A549 (cell line): ENCODE measurements at regions not wholly inside any gene's neighbourhood (a gene's known extent, or its start where the extent isn't known, plus 50 kb on each side); places are given as distances from the start of the nearest gene placed in this dataset.

ENCODE experiments used
- ATAC-seq, 2 experiments: fragments of 200-7000 bp in 1 of 2; fragments of >200 bp in 1 of 2; cut with Nextera tagmentation in 1 of 2; cut with Tn5 transposase in 1 of 2; 3 replicates each; pipeline versions ENCODE4 v1.8.0 to v1.9.1; 2018 to 2020; ENCODE audit warnings: mild to moderate bottlenecking in 1 of 2, moderate library complexity in 1 of 2
- CTCF ChIA-PET: fragments of 300-600 bp; sonication (Branson Sonifier 250); formaldehyde crosslinking; extraction: SDS; loops from one replicate; lab custom pipeline; 2021; ENCODE audit warnings: antibody characterized with exemption, inconsistent platforms; lab: Yijun Ruan, JAX
- POLR2A ChIA-PET: fragments of 350-600 bp; formaldehyde crosslinking; extraction: SDS; loops from one replicate; lab custom pipeline; 2021; ENCODE audit warnings: antibody characterized with exemption, inconsistent platforms; lab: Yijun Ruan, JAX
- DNase-seq, 2 experiments: peaks; one replicate each; pipeline versions ENCODE4 v3.0.0 to v3.0.0-alpha.2; 2011 to 2016; ENCODE audit warnings: low read depth in 1 of 2, low spot score in 1 of 2
- FAIRE-seq: peaks from 2 replicates; lab custom pipeline; 2011; peaks lifted over from hg19 to GRCh38; lab: Jason Lieb, UNC
- H3K27ac ChIP-seq, 2 experiments: fragments of >200 bp; sonication (Bioruptor Twin); formaldehyde crosslinking; 3 replicates each; pipeline ENCODE4 v1.5.1; 2016 to 2017
- H3K4me1 ChIP-seq: fragments of >200 bp; sonication (Bioruptor Twin); formaldehyde crosslinking; 3 replicates; pipeline ENCODE4 v1.6.1; 2016
- H3K4me2 ChIP-seq: fragments of >200 bp; sonication (Bioruptor Twin); formaldehyde crosslinking; 3 replicates; pipeline ENCODE4 v1.6.1; 2016
- H3K4me3 ChIP-seq: fragments of >200 bp; sonication (Bioruptor Twin); formaldehyde crosslinking; 3 replicates; pipeline ENCODE4 v1.5.1; 2016
- H3K9me3 ChIP-seq: fragments of >200 bp; sonication (Bioruptor Twin); formaldehyde crosslinking; 3 replicates; pipeline ENCODE4 v1.6.1; 2016
- CBX8 ChIP-seq: fragments of 200-600 bp; sonication (generic); IDR thresholded peaks from 2 replicates; pipeline ENCODE4 v1.6.1; 2016
- CHD4 ChIP-seq: fragments of 200-600 bp; sonication (generic); IDR thresholded peaks from 2 replicates; pipeline ENCODE4 v1.6.1; 2016; ENCODE audit warnings: antibody characterized with exemption, mild to moderate bottlenecking, borderline replicate concordance
- EHF ChIP-seq: fragments of 250-450 bp; sonication (Bioruptor Pico); IDR thresholded peaks from 2 replicates; pipeline ENCODE4 v1.5.0; 2020; ENCODE audit warnings: mild to moderate bottlenecking
- EHMT2 ChIP-seq: fragments of 200-600 bp; sonication (generic); IDR thresholded peaks from 2 replicates; pipeline ENCODE4 v1.6.1; 2016; ENCODE audit warnings: antibody characterized with exemption, low read depth, mild to moderate bottlenecking, moderate library complexity
- EP300 ChIP-seq, 2 experiments: fragments of >200 bp; sonication (Bioruptor Twin); formaldehyde crosslinking; IDR thresholded peaks; 2 replicates in 1 of 2; 3 replicates in 1 of 2; pipeline ENCODE4 v1.6.1; 2016 to 2017
- FOSL2 ChIP-seq, 2 experiments: fragments of 450-650 bp in 1 of 2; fragments of >200 bp in 1 of 2; sonication (Bioruptor Twin) in 1 of 2; formaldehyde crosslinking; IDR thresholded peaks; 2 replicates each; pipeline versions ENCODE4 v1.5.0 to v1.6.1; 2016 to 2020; ENCODE audit warnings: mild to moderate bottlenecking in 1 of 2, moderate library complexity in 1 of 2
- GATA3 ChIP-seq: IDR thresholded peaks from 2 replicates; pipeline ENCODE4 v1.6.1; 2012; ENCODE audit warnings: borderline replicate concordance
- HDAC2 ChIP-seq: fragments of 200-600 bp; sonication (generic); IDR thresholded peaks from 2 replicates; pipeline ENCODE4 v1.6.1; 2016
- HEYL ChIP-seq: fragments of 250-450 bp; sonication (Bioruptor Pico); IDR thresholded peaks from 2 replicates; pipeline ENCODE4 v1.8.0; 2021; ENCODE audit warnings: mild to moderate bottlenecking, moderate library complexity
- JUN ChIP-seq, 2 experiments: fragments of >200 bp; sonication (Bioruptor Twin); formaldehyde crosslinking; IDR thresholded peaks; 2 replicates in 1 of 2; 3 replicates in 1 of 2; pipeline ENCODE4 v1.6.1; 2016 to 2017
- MAZ ChIP-seq: fragments of 150-350 bp; IDR thresholded peaks from 2 replicates; pipeline ENCODE4 v1.6.1; 2014; ENCODE audit warnings: antibody characterized with exemption, low read depth, low read length, borderline replicate concordance
- NR3C1 ChIP-seq: fragments of >200 bp; sonication (Bioruptor Twin); formaldehyde crosslinking; IDR thresholded peaks from 3 replicates; pipeline ENCODE4 v1.6.1; 2017
- PHF8 ChIP-seq: fragments of 200-600 bp; sonication (generic); IDR thresholded peaks from 2 replicates; pipeline ENCODE4 v1.6.1; 2016; ENCODE audit warnings: low read depth, mild to moderate bottlenecking, antibody characterized with exemption, moderate library complexity, borderline replicate concordance
- RAD21 ChIP-seq, 2 experiments: fragments of >200 bp in 1 of 2; sonication (Bioruptor Twin) in 1 of 2; formaldehyde crosslinking in 1 of 2; IDR thresholded peaks in 1 of 2; conservative IDR thresholded peaks in 1 of 2; 2 replicates in 1 of 2; 3 replicates in 1 of 2; pipeline ENCODE4 v1.6.1; 2012 to 2018; ENCODE audit warnings: inconsistent platforms in 1 of 2
- ZFP36 ChIP-seq: fragments of 450-650 bp; IDR thresholded peaks from 2 replicates; pipeline ENCODE4 v1.6.1; 2014; ENCODE audit warnings: borderline replicate concordance; ENCODE audit not compliant: partially characterized antibody
- ZNF302 ChIP-seq: fragments of 250-450 bp; sonication (Bioruptor Pico); IDR thresholded peaks from 2 replicates; pipeline ENCODE4 v1.9.0; 2021; ENCODE audit warnings: inconsistent platforms, mild to moderate bottlenecking, moderate library complexity
- ZSCAN20 ChIP-seq: fragments of 250-450 bp; sonication (Bioruptor Pico); IDR thresholded peaks from 2 replicates; pipeline ENCODE4 v1.8.0; 2022; ENCODE audit warnings: mild to moderate bottlenecking, moderate library complexity
- WGBS: methylation state at CpG from one replicate; pipeline ENCODE4 v1.1.6; 2017; ENCODE audit errors: missing lambda C conversion rate; 5-methylcytosine and 5-hydroxymethylcytosine counted together
- TF ChIP-seq, protein P1 (sequence below): fragments of >200 bp; sonication (Bioruptor Twin); formaldehyde crosslinking; IDR thresholded peaks from 3 replicates; pipeline ENCODE4 v1.5.1; 2016
- TF ChIP-seq, protein P2 (sequence below): IDR thresholded peaks from 2 replicates; pipeline ENCODE4 v1.6.1; 2012
- TF ChIP-seq, protein P3 (sequence below): fragments of 250-450 bp; sonication (Bioruptor Pico); IDR thresholded peaks from 2 replicates; pipeline ENCODE4 v1.5.0; 2021; ENCODE audit warnings: mild to moderate bottlenecking, moderate library complexity, borderline replicate concordance

DNA sequence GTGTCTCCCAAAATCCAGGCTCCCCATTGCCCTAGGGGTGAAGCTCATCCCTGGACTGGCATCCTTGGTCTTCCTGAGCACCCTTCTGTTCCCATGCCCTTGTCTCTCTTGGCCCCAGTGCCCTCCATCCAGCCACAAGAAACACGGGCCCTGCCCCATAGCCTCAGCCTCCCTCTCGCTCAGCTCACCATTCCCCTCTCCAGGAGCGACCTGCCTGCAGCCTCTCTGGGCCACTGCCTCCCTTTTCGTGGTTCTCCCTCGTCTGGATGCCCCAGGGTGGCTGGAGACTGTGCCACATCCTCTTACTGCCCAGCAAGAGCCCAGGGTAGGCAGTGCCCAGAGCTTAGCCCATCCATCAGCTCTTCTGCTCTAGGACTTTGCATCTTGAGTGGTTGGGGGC, 532.1 kb downstream of the TBC1D22A start:
- Histone ChIP-seq H3K4me2 (no peak overlapping the region), H3K4me3 (no peak overlapping the region), H3K4me1 (peaks cover 3% of the 10 kb centered on the region; the same call in 1 of the 3 replicates), H3K9me3 (no peaks in the 10 kb centered on the region), H3K27ac (peak overlapping the region in 1 of 2 experiments; percentile 26; a peak in 1 of 6 replicates)
- TF ChIP-seq, protein P1, sequence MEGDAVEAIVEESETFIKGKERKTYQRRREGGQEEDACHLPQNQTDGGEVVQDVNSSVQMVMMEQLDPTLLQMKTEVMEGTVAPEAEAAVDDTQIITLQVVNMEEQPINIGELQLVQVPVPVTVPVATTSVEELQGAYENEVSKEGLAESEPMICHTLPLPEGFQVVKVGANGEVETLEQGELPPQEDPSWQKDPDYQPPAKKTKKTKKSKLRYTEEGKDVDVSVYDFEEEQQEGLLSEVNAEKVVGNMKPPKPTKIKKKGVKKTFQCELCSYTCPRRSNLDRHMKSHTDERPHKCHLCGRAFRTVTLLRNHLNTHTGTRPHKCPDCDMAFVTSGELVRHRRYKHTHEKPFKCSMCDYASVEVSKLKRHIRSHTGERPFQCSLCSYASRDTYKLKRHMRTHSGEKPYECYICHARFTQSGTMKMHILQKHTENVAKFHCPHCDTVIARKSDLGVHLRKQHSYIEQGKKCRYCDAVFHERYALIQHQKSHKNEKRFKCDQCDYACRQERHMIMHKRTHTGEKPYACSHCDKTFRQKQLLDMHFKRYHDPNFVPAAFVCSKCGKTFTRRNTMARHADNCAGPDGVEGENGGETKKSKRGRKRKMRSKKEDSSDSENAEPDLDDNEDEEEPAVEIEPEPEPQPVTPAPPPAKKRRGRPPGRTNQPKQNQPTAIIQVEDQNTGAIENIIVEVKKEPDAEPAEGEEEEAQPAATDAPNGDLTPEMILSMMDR = no peak
- TF ChIP-seq HDAC2 (no peak), PHF8 (no peak), GATA3 (no peak), CBX8 (no peak), EP300 (IDR thresholded peaks at IDR 0.05) (no peak), HEYL (CRISPR knock-in tag) (no peak), ZFP36 (no peak), ZSCAN20 (no peak), EHF (CRISPR knock-in tag) (no peak), RAD21 (conservative IDR thresholded peaks at IDR 0.05 in 1 of 2, IDR thresholded peaks at IDR 0.05 in 1 of 2) (no peak), MAZ (no peak), NR3C1 (no peak)
- TF ChIP-seq, protein P2, sequence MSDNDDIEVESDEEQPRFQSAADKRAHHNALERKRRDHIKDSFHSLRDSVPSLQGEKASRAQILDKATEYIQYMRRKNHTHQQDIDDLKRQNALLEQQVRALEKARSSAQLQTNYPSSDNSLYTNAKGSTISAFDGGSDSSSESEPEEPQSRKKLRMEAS = no peak
- ATAC-seq = no peak
- ChIA-PET CTCF (no interaction called here), POLR2A (no interaction called here)
- DNase-seq = no peak
- WGBS = 49% methylated on average over 5 of the region's 5 CpGs
- FAIRE-seq = no peak

DNA sequence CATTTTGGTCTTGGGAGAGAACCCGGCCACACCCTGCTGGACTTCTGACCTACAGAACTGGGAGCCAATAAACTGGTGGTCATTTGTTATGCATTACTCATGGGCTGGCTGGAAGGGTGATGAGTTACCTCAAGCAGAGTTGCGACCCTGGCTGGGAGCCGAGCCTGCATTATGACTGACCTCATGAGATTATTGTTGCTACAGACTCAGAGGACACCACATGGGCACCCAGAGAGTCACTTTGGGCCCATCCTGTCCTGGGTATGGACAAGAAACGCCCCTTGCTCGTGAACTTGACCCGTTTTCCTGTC, 531.7 kb downstream of the TBC1D22A start:
- Histone ChIP-seq H3K9me3 (no peaks in the 10 kb centered on the region), H3K27ac (peak overlapping the region in 1 of 2 experiments; percentile 26; a peak in 1 of 6 replicates), H3K4me1 (peaks cover 3% of the 10 kb centered on the region; the same call in 1 of the 3 replicates), H3K4me3 (no peak overlapping the region), H3K4me2 (peak overlapping the region; percentile 17; the same call in 1 of the 3 replicates)
- CTCF ChIA-PET = no interaction called here
- DNase-seq (peak in 1 of 2 experiments; percentile 52), ATAC-seq (peak in 1 of 2 experiments; percentile 51; a peak in 3 of 6 replicates), FAIRE-seq (no peak)
- TF ChIP-seq CBX8 = no peak
- TF ChIP-seq CHD4 = no peak
- no peak for TF ChIP-seq EHMT2
- no peak for TF ChIP-seq FOSL2 (IDR thresholded peaks at IDR 0.05)
- no peak for TF ChIP-seq FOSL2 (CRISPR knock-in tag; IDR thresholded peaks at IDR 0.05)
- TF ChIP-seq PHF8 = no peak
- no peak for TF ChIP-seq JUN (IDR thresholded peaks at IDR 0.05)
- no peak for TF ChIP-seq MAZ
- 27% methylated on average over 6 of the region's 6 CpGs for WGBS
- POLR2A ChIA-PET = no interaction called here

DNA sequence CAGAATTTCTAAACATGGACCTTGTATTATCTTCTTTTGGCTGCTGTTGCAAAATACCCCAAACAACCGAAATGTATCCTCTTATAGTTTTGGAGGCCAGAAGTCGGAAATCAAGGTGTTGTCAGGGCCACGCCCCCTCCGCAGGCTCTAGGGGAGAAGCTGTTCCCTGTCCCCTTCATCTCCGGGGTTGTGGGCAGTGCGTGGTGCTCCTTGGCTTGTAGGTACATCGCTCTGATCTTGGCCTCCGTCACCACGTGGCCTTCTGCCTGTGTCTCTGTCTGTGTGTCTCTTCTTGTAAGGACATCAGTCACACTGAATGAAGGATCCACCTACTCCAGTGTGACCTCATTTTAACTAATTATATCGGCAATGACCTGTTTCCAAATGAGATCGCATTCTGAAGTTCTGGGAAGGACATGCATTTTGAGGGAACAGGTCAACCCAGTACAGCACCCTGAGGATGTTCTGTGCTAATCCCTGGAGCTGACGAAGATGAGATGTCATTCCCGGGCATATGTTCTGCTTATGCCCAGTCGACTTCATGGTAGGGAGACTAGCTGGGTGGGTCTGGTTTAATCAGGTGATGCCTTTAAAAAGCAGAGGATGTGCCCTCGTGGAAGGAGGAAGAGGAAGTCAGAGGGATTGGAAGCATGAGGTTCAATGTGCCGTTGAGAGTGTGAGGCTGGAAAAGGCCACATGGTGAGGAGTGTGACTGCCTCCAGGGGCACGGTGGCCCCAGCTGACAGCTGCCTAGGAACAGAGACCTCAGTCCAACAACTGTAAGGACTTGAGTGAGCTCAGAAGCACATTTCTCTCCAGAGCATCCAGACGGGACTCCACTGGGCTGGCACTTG, 531.1 kb downstream of the TBC1D22A start:
- no peak overlapping the region; a peak in 1 of 6 replicates for H3K27ac ChIP-seq
- no peak overlapping the region for H3K4me3 ChIP-seq
- ATAC-seq (no peak), FAIRE-seq (no peak)
- peaks cover 3% of the 10 kb centered on the region; the same call in 1 of the 3 replicates for H3K4me1 ChIP-seq
- H3K4me2 ChIP-seq = peak overlapping the region; percentile 17; the same call in 1 of the 3 replicates
- POLR2A ChIA-PET = no interaction called here
- 65% methylated on average over 18 of the region's 18 CpGs for WGBS
- TF ChIP-seq ZNF302 (CRISPR knock-in tag) = no peak
- TF ChIP-seq, protein P3, sequence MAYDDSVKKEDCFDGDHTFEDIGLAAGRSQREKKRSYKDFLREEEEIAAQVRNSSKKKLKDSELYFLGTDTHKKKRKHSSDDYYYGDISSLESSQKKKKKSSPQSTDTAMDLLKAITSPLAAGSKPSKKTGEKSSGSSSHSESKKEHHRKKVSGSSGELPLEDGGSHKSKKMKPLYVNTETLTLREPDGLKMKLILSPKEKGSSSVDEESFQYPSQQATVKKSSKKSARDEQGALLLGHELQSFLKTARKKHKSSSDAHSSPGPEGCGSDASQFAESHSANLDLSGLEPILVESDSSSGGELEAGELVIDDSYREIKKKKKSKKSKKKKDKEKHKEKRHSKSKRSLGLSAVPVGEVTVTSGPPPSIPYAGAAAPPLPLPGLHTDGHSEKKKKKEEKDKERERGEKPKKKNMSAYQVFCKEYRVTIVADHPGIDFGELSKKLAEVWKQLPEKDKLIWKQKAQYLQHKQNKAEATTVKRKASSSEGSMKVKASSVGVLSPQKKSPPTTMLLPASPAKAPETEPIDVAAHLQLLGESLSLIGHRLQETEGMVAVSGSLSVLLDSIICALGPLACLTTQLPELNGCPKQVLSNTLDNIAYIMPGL (CRISPR knock-in tag) = no peak
- TF ChIP-seq, protein P1 = no peak
- TF ChIP-seq, all 56 proteins: peak for 0
- no peak for DNase-seq
- no peaks in the 10 kb centered on the region for H3K9me3 ChIP-seq
- CTCF ChIA-PET = no interaction called here
